NCI-H1417 (cell line): ENCODE measurements at regions not wholly inside any gene's neighbourhood (a gene's known extent, or its start where the extent isn't known, plus 50 kb on each side); places are given as distances from the start of the nearest gene placed in this dataset.

ENCODE experiments used
- DNase-seq, 3 experiments: peaks; one replicate each; lab custom pipeline; 2025; lab: John Stamatoyannopoulos, UW

- DNase-seq, result no peak
These were observed 784.8 kb upstream of the KLHL29 start for GRCh38 chr2:22600156-22600555.

GRCh38 chr2:22600999-22601398 is 784.0 kb upstream of the KLHL29 start:
- DNase-seq, result no peak

- DNase-seq, result no peak
These were observed 780.8 kb upstream of the KLHL29 start for GRCh38 chr2:22604136-22604535.

- DNase-seq, result no peak
These were observed 768.9 kb upstream of the KLHL29 start for GRCh38 chr2:22616031-22616430.

GRCh38 chr2:22623620-22624019 is 761.4 kb upstream of the KLHL29 start:
- DNase-seq, result no peak

GRCh38 chr2:22626621-22627020 is 758.4 kb upstream of the KLHL29 start:
- DNase-seq, result no peak

- no peak for DNase-seq
These were observed 756.8 kb upstream of the KLHL29 start for GRCh38 chr2:22628221-22628620.

- DNase-seq, result no peak
These were observed 756.1 kb upstream of the KLHL29 start for GRCh38 chr2:22628906-22629305.

GRCh38 chr2:22634167-22634566 is 750.8 kb upstream of the KLHL29 start:
- DNase-seq, result no peak

- DNase-seq, result no peak
These were observed 728.6 kb upstream of the KLHL29 start for GRCh38 chr2:22656426-22656825.

- no peak for DNase-seq
These were observed 711.5 kb upstream of the KLHL29 start for GRCh38 chr2:22673529-22673928.

GRCh38 chr2:22683914-22684313 is 701.1 kb upstream of the KLHL29 start:
- DNase-seq, result peak in 1 of 3 experiments; percentile 36

- peak in 2 of 3 experiments; percentile 28 to 75 for DNase-seq
These were observed 694.9 kb upstream of the KLHL29 start for GRCh38 chr2:22690096-22690495.

- DNase-seq, result no peak
These were observed 693.3 kb upstream of the KLHL29 start for GRCh38 chr2:22691666-22692065.

GRCh38 chr2:22692746-22693145 is 692.2 kb upstream of the KLHL29 start:
- DNase-seq, result no peak

- no peak for DNase-seq
These were observed 690.7 kb upstream of the KLHL29 start for GRCh38 chr2:22694300-22694699.

- DNase-seq, result no peak
These were observed 690.1 kb upstream of the KLHL29 start for GRCh38 chr2:22694856-22695255.

- DNase-seq, result peak in 1 of 3 experiments; percentile 29
These were observed 687.8 kb upstream of the KLHL29 start for GRCh38 chr2:22697054-22697788.

- no peak for DNase-seq
These were observed 683.3 kb upstream of the KLHL29 start for GRCh38 chr2:22701561-22702160.

- DNase-seq, result no peak
These were observed 681.6 kb upstream of the KLHL29 start for GRCh38 chr2:22703286-22703920.

GRCh38 chr2:22719396-22719795 is 665.6 kb upstream of the KLHL29 start:
- DNase-seq, result no peak

GRCh38 chr2:22729466-22729865 is 655.5 kb upstream of the KLHL29 start:
- DNase-seq, result no peak

GRCh38 chr2:22734373-22735045 is 650.5 kb upstream of the KLHL29 start:
- DNase-seq, result no peak
